H1 (cell line): ENCODE measurements at regions not wholly inside any gene's neighbourhood (a gene's known extent, or its start where the extent isn't known, plus 50 kb on each side); places are given as distances from the start of the nearest gene placed in this dataset.
A peak's percentile ranks its signal among the peaks of the same experiment; 100 is the strongest.
"Not testable (repeated sequence)": the region's sequence is repeated elsewhere in the genome, so short reads cannot be mapped to it uniquely, and the experiment has no call there.

Source experiments
- CTCF ChIA-PET: fragments of 300-600 bp; sonication (Branson Sonifier 250); formaldehyde crosslinking; loops from one replicate; lab custom pipeline; 2021; ENCODE audit not compliant: partially characterized antibody; lab: Charles Lee
- POLR2A ChIA-PET: fragments of 300-600 bp; sonication (Branson Sonifier 250); formaldehyde crosslinking; loops from one replicate; lab custom pipeline; 2021; ENCODE audit warnings: inconsistent platforms; ENCODE audit not compliant: partially characterized antibody; lab: Charles Lee
- DNase-seq, 2 experiments: peaks; one replicate each; pipeline versions ENCODE4 v3.0.0 to v3.0.0-alpha.2; 2010 to 2022; ENCODE audit warnings: low spot score in 2 of 2, low read depth in 1 of 2, mixed read lengths in 1 of 2
- FAIRE-seq: peaks from 2 replicates; lab custom pipeline; 2011; peaks lifted over from hg19 to GRCh38; lab: Jason Lieb, UNC
- H2AFZ ChIP-seq: 2 replicates; pipeline ENCODE4 v1.8.1; 2012; ENCODE audit warnings: low read length, inconsistent platforms
- H2AK5ac ChIP-seq: 2 replicates; pipeline ENCODE4 v1.6.1; 2013; ENCODE audit warnings: low read depth, low read length
- H2BK120ac ChIP-seq: replicated peaks from 2 replicates; pipeline ENCODE3; 2013; ENCODE audit warnings: low read depth, low read length, inconsistent platforms
- H2BK12ac ChIP-seq: 2 replicates; pipeline ENCODE4 v1.6.1; 2013; ENCODE audit warnings: low read depth, low read length
- H2BK15ac ChIP-seq: 2 replicates; pipeline ENCODE4 v1.6.1; 2013; ENCODE audit warnings: low read length
- H2BK20ac ChIP-seq: 2 replicates; pipeline ENCODE4 v1.6.1; 2013; ENCODE audit warnings: low read length
- H2BK5ac ChIP-seq: 2 replicates; pipeline ENCODE4 v1.6.1; 2013; ENCODE audit warnings: low read depth, low read length
- H3K14ac ChIP-seq: 2 replicates; pipeline ENCODE4 v1.6.1; 2013; ENCODE audit warnings: inconsistent platforms; ENCODE audit not compliant: insufficient read length
- H3K18ac ChIP-seq: 2 replicates; pipeline ENCODE4 v1.6.1; 2013; ENCODE audit warnings: low read length; ENCODE audit errors: extremely low read depth
- H3K23ac ChIP-seq: 2 replicates; pipeline ENCODE4 v1.6.1; 2013; ENCODE audit warnings: inconsistent platforms; ENCODE audit not compliant: insufficient read length
- H3K23me2 ChIP-seq: 2 replicates; pipeline ENCODE4 v1.6.1; 2013; ENCODE audit warnings: low read depth, low read length
- H3K27ac ChIP-seq: 2 replicates; pipeline ENCODE4 v1.6.1; 2011; ENCODE audit warnings: low read depth, low read length, inconsistent platforms
- H3K27me3 ChIP-seq, 4 experiments: replicated peaks in 1 of 4; 1 replicate in 1 of 4; 2 replicates in 3 of 4; pipeline versions ENCODE4 v1.6.1 to v1.8.1; 2011 to 2013; ENCODE audit warnings: low read length in 3 of 4, mild to moderate bottlenecking in 3 of 4, inconsistent platforms in 2 of 4, mixed read lengths in 2 of 4, moderate library complexity in 1 of 4; ENCODE audit not compliant: control insufficient read depth in 3 of 4, insufficient read depth in 3 of 4; ENCODE audit errors: extremely low read depth in 1 of 4
- H3K36me3 ChIP-seq, 4 experiments: 2 replicates each; pipeline versions ENCODE4 v1.6.1 to v1.8.1; 2011 to 2013; ENCODE audit warnings: mild to moderate bottlenecking in 4 of 4, low read length in 3 of 4, moderate library complexity in 2 of 4, control low read depth in 1 of 4, inconsistent platforms in 1 of 4; ENCODE audit not compliant: insufficient read depth in 4 of 4, control insufficient read depth in 2 of 4
- H3K4ac ChIP-seq: replicated peaks from 2 replicates; pipeline ENCODE3; 2013; ENCODE audit warnings: low read length, low read depth, mixed read lengths, inconsistent platforms; ENCODE audit not compliant: insufficient read length
- H3K4me1 ChIP-seq, 4 experiments: replicated peaks in 1 of 4; 1 replicate in 1 of 4; 2 replicates in 3 of 4; pipeline versions ENCODE4 v1.6.1 to v1.8.1; 2011 to 2013; ENCODE audit warnings: low read length in 3 of 4, inconsistent platforms in 2 of 4, mixed read lengths in 1 of 4; ENCODE audit not compliant: insufficient read depth in 4 of 4, control insufficient read depth in 3 of 4
- H3K4me2 ChIP-seq, 2 experiments: 2 replicates each; pipeline versions ENCODE4 v1.6.1 to v1.8.1; 2011 to 2013; ENCODE audit warnings: low read depth in 2 of 2, low read length in 2 of 2, control low read depth in 1 of 2, inconsistent platforms in 1 of 2, mild to moderate bottlenecking in 1 of 2; ENCODE audit not compliant: insufficient read depth in 1 of 2
- H3K4me3 ChIP-seq, 4 experiments: fragments of 200-600, 300-600 bp in 1 of 4; sonication (generic), shearing (Covaris generic), sonication (Bioruptor Twin) in 1 of 4; 2 replicates each; pipeline versions ENCODE4 v1.5.1 to v1.8.1; 2011 to 2016; ENCODE audit warnings: low read length in 4 of 4, low read depth in 3 of 4, control low read depth in 2 of 4, inconsistent platforms in 2 of 4, mild to moderate bottlenecking in 2 of 4, mixed read lengths in 1 of 4, moderate library complexity in 1 of 4; ENCODE audit not compliant: insufficient read depth in 2 of 4; ENCODE audit errors: extremely low read depth in 1 of 4
- H3K56ac ChIP-seq: replicated peaks from 2 replicates; pipeline ENCODE3; 2013; ENCODE audit warnings: low read depth, mild to moderate bottlenecking, mixed read lengths, low read length, inconsistent platforms; ENCODE audit not compliant: insufficient read length
- H3K79me1 ChIP-seq: 2 replicates; pipeline ENCODE4 v1.6.1; 2013; ENCODE audit warnings: low read depth, low read length, control low read depth
- H3K79me2 ChIP-seq, 2 experiments: 2 replicates each; pipeline versions ENCODE4 v1.6.1 to v1.8.1; 2012 to 2013; ENCODE audit warnings: low read length in 2 of 2, mild to moderate bottlenecking in 2 of 2, inconsistent platforms in 1 of 2; ENCODE audit not compliant: insufficient read depth in 2 of 2, control insufficient read depth in 1 of 2
- H3K9ac ChIP-seq, 4 experiments: replicated peaks in 1 of 4; 1 replicate in 1 of 4; 2 replicates in 3 of 4; pipeline versions ENCODE4 v1.6.1 to v1.8.1; 2011 to 2013; ENCODE audit warnings: low read depth in 3 of 4, low read length in 3 of 4, control low read depth in 2 of 4, mild to moderate bottlenecking in 2 of 4, moderate library complexity in 2 of 4, inconsistent platforms in 1 of 4; ENCODE audit errors: extremely low read depth in 1 of 4
- H3K9me3 ChIP-seq, 2 experiments: 2 replicates each; pipeline versions ENCODE4 v1.6.1 to v1.8.1; 2012 to 2013; ENCODE audit warnings: mild to moderate bottlenecking in 2 of 2, moderate library complexity in 2 of 2, control low read depth in 1 of 2, inconsistent platforms in 1 of 2, low read depth in 1 of 2, low read length in 1 of 2, mixed read lengths in 1 of 2; ENCODE audit not compliant: insufficient read depth in 2 of 2
- H4K20me1 ChIP-seq, 2 experiments: replicated peaks in 1 of 2; 2 replicates each; pipeline versions ENCODE3 to v1.8.1; 2011 to 2013; ENCODE audit warnings: inconsistent platforms in 2 of 2, low read length in 2 of 2, mild to moderate bottlenecking in 1 of 2; ENCODE audit not compliant: insufficient read depth in 2 of 2, control insufficient read depth in 1 of 2
- H4K5ac ChIP-seq: 2 replicates; pipeline ENCODE4 v1.6.1; 2013; ENCODE audit warnings: low read length, low read depth, mixed read lengths, inconsistent platforms; ENCODE audit not compliant: insufficient read length
- H4K8ac ChIP-seq: 2 replicates; pipeline ENCODE4 v1.8.0; 2013; ENCODE audit warnings: mild to moderate bottlenecking, moderate library complexity, low read length, inconsistent platforms; ENCODE audit not compliant: insufficient read depth; ENCODE audit errors: extremely low read depth
- H4K91ac ChIP-seq: replicated peaks from 2 replicates; pipeline ENCODE3; 2013; ENCODE audit warnings: low read length, mixed read lengths, inconsistent platforms; ENCODE audit not compliant: insufficient read length
- BACH1 ChIP-seq: IDR thresholded peaks from 2 replicates; pipeline ENCODE4 v1.6.1; 2012; ENCODE audit warnings: low read length, improper control_type of control experiment
- TAF7 ChIP-seq: optimal IDR thresholded peaks from 2 replicates; pipeline ENCODE3; 2011; ENCODE audit warnings: low read depth, mild to moderate bottlenecking, inconsistent platforms, low read length, moderate library complexity, borderline replicate concordance
- YY1 ChIP-seq: IDR thresholded peaks from 2 replicates; pipeline ENCODE4 v1.6.1; 2011; ENCODE audit warnings: low read depth, mild to moderate bottlenecking, low read length
- WGBS, 2 experiments: shearing (Covaris generic) in 1 of 2; methylation state at CpG; one replicate each; pipeline versions ENCODE4 v1.1.6 to v1.1.7; 2013 to 2015; ENCODE audit warnings: low lambda C conversion rate in 2 of 2, mixed read lengths in 2 of 2, inconsistent platforms in 1 of 2, low coverage in 1 of 2, missing lambda C conversion rate in 1 of 2; ENCODE audit not compliant: insufficient replicate concordance in 2 of 2, insufficient coverage in 1 of 2, insufficient read length in 1 of 2; ENCODE audit errors: extremely low coverage in 1 of 2, missing lambda C conversion rate in 1 of 2; 5-methylcytosine and 5-hydroxymethylcytosine counted together

DNA sequence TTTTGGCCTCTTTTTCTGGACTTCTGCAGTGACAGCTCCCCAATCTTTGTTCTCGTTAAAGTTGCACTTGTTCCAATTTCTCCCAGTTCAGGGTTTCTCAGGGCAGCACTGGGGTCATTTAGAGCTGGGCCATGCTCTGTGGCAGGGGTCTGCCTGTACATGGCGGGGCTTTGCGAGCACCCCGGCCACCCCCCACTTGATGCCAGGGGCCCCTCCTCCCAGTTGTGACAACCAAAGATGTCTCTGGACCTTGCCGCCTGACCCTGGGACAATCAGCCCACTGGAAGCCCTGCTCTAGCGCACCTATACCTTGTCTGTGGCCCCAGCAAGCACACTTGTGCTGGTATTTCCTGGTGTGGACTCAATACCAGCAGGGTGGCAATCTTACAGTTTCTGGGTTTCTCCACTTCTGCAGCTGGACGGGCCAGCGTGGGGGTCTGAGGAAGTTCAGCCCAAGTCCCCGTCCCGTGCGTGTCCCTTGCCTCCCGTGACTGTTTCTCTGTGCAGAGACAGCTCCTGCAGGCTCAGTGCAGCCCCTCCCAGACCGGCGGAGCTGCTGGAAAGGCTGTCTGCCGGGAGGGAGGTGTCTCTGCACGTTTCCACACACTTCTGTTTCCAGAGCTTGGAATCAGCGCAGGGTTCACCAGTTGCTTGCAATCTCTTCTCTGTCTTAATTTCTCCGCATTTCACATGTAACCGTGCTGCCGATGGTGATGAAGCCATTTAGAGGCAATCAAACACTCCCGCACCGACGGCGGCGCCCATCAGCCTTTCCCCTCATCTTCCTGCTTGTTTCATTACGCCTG lies 1328.9 kb downstream of the BRD1 start (continued):
- TF ChIP-seq YY1 (no peak), BACH1 (no peak), TAF7 (no peak)

GRCh38 chr22:48497743-48498520 lies 1329.7 kb downstream of the BRD1 start:
- Histone ChIP-seq H3K79me1 (peaks cover 29% of the 10 kb centered on the region), H3K79me2 (peaks cover 0 to 85% of the 10 kb centered on the region in 2 experiments; a peak in 2 of 4 replicates), H4K20me1 (peaks cover 26% of the 10 kb centered on the region in 2 experiments), H3K4me1 (peaks cover 0 to 32% (median 19%) of the 10 kb centered on the region in 4 experiments; a peak in 4 of 7 replicates), H3K4me2 (peak overlapping the region in 1 of 2 experiments; percentile 48; a peak in 1 of 4 replicates)
- H3K9me3 ChIP-seq, H2AK5ac ChIP-seq, H4K8ac ChIP-seq, FAIRE-seq, H3K18ac ChIP-seq, H3K23me2 ChIP-seq, H3K4ac ChIP-seq, H2BK20ac ChIP-seq, H2BK15ac ChIP-seq, H3K27me3 ChIP-seq, H4K5ac ChIP-seq, H3K9ac ChIP-seq, POLR2A ChIA-PET, H3K14ac ChIP-seq, H2BK12ac ChIP-seq, H2BK5ac ChIP-seq, H4K91ac ChIP-seq, H3K27ac ChIP-seq, H3K36me3 ChIP-seq, H2BK120ac ChIP-seq, H3K23ac ChIP-seq, H3K4me3 ChIP-seq, H3K56ac ChIP-seq, H2AFZ ChIP-seq, DNase-seq: not testable (repeated sequence)
- 73% methylated on average over 1 of the region's 16 CpGs; no CpG with 5 or more reads in 1 of the 2 experiments for WGBS, 2 experiments
- CTCF ChIA-PET, result interaction anchor here (0.6 to 1.1 kb wide), 4 partner anchors 19 to 1606 kb away, joined by 3 read pairs; no protein-coding TSS in a partner anchor
